ENCODE measurements at regions not wholly inside any gene's neighbourhood (a gene's known extent, or its start where the extent isn't known, plus 50 kb on each side); places are given as distances from the start of the nearest gene placed in this dataset.

DNA sequence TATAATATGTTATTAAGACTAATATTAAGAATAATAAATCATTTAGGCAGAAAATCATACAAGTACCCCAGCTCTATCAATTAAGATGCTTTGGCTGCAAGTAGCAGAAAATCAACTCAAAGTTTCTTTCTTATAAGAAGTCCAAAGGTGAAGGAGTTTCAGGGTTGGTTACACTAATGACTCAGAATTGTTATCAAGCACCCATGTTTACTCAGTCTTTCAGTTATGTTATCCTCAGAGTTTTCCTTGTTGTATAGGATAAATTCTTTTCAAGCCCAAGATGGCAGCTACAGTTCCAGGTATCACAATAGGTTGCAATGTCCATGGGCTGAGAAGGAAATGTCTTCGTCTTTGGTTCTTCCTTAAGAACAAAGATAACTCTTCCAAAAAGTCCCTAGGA, 163.6 kb downstream of the TNFSF18 start:
- TF ChIP-seq, protein P1, sequence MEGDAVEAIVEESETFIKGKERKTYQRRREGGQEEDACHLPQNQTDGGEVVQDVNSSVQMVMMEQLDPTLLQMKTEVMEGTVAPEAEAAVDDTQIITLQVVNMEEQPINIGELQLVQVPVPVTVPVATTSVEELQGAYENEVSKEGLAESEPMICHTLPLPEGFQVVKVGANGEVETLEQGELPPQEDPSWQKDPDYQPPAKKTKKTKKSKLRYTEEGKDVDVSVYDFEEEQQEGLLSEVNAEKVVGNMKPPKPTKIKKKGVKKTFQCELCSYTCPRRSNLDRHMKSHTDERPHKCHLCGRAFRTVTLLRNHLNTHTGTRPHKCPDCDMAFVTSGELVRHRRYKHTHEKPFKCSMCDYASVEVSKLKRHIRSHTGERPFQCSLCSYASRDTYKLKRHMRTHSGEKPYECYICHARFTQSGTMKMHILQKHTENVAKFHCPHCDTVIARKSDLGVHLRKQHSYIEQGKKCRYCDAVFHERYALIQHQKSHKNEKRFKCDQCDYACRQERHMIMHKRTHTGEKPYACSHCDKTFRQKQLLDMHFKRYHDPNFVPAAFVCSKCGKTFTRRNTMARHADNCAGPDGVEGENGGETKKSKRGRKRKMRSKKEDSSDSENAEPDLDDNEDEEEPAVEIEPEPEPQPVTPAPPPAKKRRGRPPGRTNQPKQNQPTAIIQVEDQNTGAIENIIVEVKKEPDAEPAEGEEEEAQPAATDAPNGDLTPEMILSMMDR (IDR thresholded peaks at IDR 0.05) = no peak
- no peak for TF ChIP-seq POLR2A (IDR thresholded peaks at IDR 0.05)
